ENCODE measurements at regions not wholly inside any gene's neighbourhood (a gene's known extent, or its start where the extent isn't known, plus 50 kb on each side); places are given as distances from the start of the nearest gene placed in this dataset.

- H3K9me3 ChIP-seq: no peaks in the 10 kb centered on the region
- intact Hi-C loops (cut with DNase I; ENCODE audit: low total_unique reads): no loop called here
- no peak for TF ChIP-seq CTCF (IDR thresholded peaks at IDR 0.05)
- no peaks in the 10 kb centered on the region for H3K27me3 ChIP-seq
- no peaks in the 10 kb centered on the region for H3K36me3 ChIP-seq
- H3K4me3 ChIP-seq: no peak overlapping the region
- H3K4me1 ChIP-seq: no peaks in the 10 kb centered on the region
- DNase-seq: no peak
- H3K27ac ChIP-seq: no peak overlapping the region
Measured at GRCh38 chr6:90863043-90863442, 276.2 kb upstream of the MAP3K7 start.

DNA sequence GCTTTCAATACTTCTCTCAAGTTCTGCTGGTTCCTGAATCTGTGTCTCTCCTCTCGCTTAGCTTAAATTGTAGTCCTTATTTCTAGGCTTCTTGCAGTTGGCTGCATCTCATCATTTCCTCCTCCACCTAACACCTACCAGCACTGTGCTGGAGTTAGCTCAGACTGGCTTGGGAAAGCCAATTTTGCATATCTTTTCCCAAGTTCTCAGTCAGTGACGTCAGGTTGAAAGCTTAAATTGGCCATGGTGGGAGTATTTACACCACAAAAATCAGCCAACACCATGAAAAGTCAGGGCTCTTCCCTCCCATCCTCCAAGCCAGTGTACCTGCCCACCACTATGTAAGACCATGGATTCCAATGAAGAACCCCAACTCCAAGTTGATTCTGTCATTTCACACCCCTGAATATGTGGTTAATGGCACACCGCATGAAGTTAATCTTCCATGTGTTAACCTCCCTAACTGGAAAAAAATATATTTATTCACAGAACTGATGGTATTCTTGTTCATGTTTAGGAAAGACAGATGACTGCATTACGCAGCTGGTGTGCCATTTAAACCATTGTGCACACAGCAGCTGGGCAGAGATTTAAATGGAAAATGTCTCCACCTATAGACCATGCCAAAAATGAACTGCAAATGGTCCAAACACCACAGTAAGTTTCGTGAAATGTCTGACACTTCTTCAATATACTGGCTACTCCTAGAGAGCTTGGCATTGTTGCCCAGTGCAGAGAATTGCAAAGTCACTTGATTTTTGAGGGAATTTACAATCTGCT, 274.1 kb upstream of the MAP3K7 start:
- no peak overlapping the region for H3K4me3 ChIP-seq

DNA sequence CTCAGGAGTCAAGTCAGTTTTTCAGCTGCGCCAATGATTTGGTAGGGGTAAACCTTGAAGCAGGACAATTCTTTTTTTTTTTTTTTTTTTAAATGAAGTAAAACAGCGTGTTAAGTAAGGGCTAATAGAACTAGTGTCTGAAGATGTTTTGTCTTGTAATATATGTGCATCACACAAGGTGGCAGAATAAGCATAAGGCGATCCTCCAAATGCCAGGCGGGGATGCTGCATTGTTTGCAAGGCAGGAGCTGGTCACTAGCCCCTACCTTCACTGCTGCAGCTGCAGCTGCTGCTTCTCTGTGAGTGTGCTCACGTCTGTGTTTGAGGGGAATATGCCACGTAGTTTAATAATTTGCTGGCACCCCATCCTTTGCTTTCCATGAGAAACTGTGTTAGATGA, 272.7 kb upstream of the MAP3K7 start:
- no peak for DNase-seq
- intact Hi-C loops (cut with DNase I; ENCODE audit: low total_unique reads): no loop called here
- H3K27me3 ChIP-seq: no peaks in the 10 kb centered on the region
- H3K36me3 ChIP-seq: no peaks in the 10 kb centered on the region
- no peak for TF ChIP-seq CTCF (IDR thresholded peaks at IDR 0.05)
- no peaks in the 10 kb centered on the region for H3K9me3 ChIP-seq
- no peak overlapping the region for H3K4me3 ChIP-seq
- H3K27ac ChIP-seq: no peak overlapping the region
- no peaks in the 10 kb centered on the region for H3K4me1 ChIP-seq

More for the DNA sequence above, 274.1 kb upstream of the MAP3K7 start:
- no peak overlapping the region for H3K27ac ChIP-seq
- no peaks in the 10 kb centered on the region for H3K36me3 ChIP-seq
- DNase-seq: no peak
- H3K9me3 ChIP-seq: no peaks in the 10 kb centered on the region
- no peak for TF ChIP-seq CTCF (IDR thresholded peaks at IDR 0.05)
- no peaks in the 10 kb centered on the region for H3K27me3 ChIP-seq
- intact Hi-C loops (cut with DNase I; ENCODE audit: low total_unique reads): no loop called here
- H3K4me1 ChIP-seq: no peaks in the 10 kb centered on the region

GRCh38 chr6:90859056-90859455, 272.2 kb upstream of the MAP3K7 start:
- H3K36me3 ChIP-seq: no peaks in the 10 kb centered on the region
- intact Hi-C loops (cut with DNase I; ENCODE audit: low total_unique reads): no loop called here
- no peak for TF ChIP-seq CTCF (IDR thresholded peaks at IDR 0.05)
- H3K27me3 ChIP-seq: no peaks in the 10 kb centered on the region
- DNase-seq: no peak
- no peaks in the 10 kb centered on the region for H3K9me3 ChIP-seq
- H3K27ac ChIP-seq: no peak overlapping the region
- no peak overlapping the region for H3K4me3 ChIP-seq
- H3K4me1 ChIP-seq: no peaks in the 10 kb centered on the region

GRCh38 chr6:90849686-90850085, 262.8 kb upstream of the MAP3K7 start:
- intact Hi-C loops (cut with DNase I; ENCODE audit: low total_unique reads): no loop called here
- no peak for DNase-seq

More at GRCh38 chr6:90849686-90850085, 262.8 kb upstream of the MAP3K7 start:
- H3K36me3 ChIP-seq: no peaks in the 10 kb centered on the region
- H3K4me1 ChIP-seq: no peaks in the 10 kb centered on the region
- no peak for TF ChIP-seq CTCF (IDR thresholded peaks at IDR 0.05)
- H3K27ac ChIP-seq: no peak overlapping the region
- H3K27me3 ChIP-seq: no peaks in the 10 kb centered on the region
- H3K9me3 ChIP-seq: no peaks in the 10 kb centered on the region
- no peak overlapping the region for H3K4me3 ChIP-seq
